ENCODE measurements at regions not wholly inside any gene's neighbourhood (a gene's known extent, or its start where the extent isn't known, plus 50 kb on each side); places are given as distances from the start of the nearest gene placed in this dataset.
"Not testable (repeated sequence)": the region's sequence is repeated elsewhere in the genome, so short reads cannot be mapped to it uniquely, and the experiment has no call there.

- Histone ChIP-seq H3K4me3 (ENCODE audit: low read length in 2 of 2) (no peak overlapping the region), H3K9me3 (ENCODE audit: control insufficient read depth, low read length) (no peaks in the 10 kb centered on the region), H3K27me3 (ENCODE audit: control insufficient read depth in 1 of 2, insufficient read depth in 2 of 2, low read length in 1 of 2) (no peaks in the 10 kb centered on the region), H3K4me1 (ENCODE audit: control insufficient read depth in 1 of 2, insufficient read depth in 2 of 2, low read length in 2 of 2) (no peaks in the 10 kb centered on the region), H3K27ac (ENCODE audit: low read depth in 1 of 2, low read length in 2 of 2) (no peak overlapping the region), H3K36me3 (ENCODE audit: control insufficient read depth in 1 of 2, insufficient read depth in 2 of 2, low read length in 1 of 2) (no peaks in the 10 kb centered on the region)
- intact Hi-C loops (cut with DNase I) = no loop called here
- 56 to 61% methylated on average over 3 of the region's 3 CpGs for WGBS, 2 donors
- ATAC-seq (ENCODE audit: low FRiP score) (no peak), DNase-seq (no peak)
Measured at GRCh38 chr12:25412735-25413134, 140.3 kb downstream of the LMNTD1 start.

- H3K4me3 ChIP-seq (ENCODE audit: low read length in 2 of 2) = no peak overlapping the region
- ATAC-seq (ENCODE audit: low FRiP score) (no peak), DNase-seq (no peak)
- no peaks in the 10 kb centered on the region for H3K4me1 ChIP-seq (ENCODE audit: control insufficient read depth in 1 of 2, insufficient read depth in 2 of 2, low read length in 2 of 2)
- no peaks in the 10 kb centered on the region for H3K27me3 ChIP-seq (ENCODE audit: control insufficient read depth in 1 of 2, insufficient read depth in 2 of 2, low read length in 1 of 2)
- no peaks in the 10 kb centered on the region for H3K9me3 ChIP-seq (ENCODE audit: control insufficient read depth, low read length)
- no peak overlapping the region for H3K27ac ChIP-seq (ENCODE audit: low read depth in 1 of 2, low read length in 2 of 2)
- H3K36me3 ChIP-seq (ENCODE audit: control insufficient read depth in 1 of 2, insufficient read depth in 2 of 2, low read length in 1 of 2) = no peaks in the 10 kb centered on the region
- 75 to 76% methylated on average over 5 of the region's 5 CpGs for WGBS, 2 donors
- intact Hi-C loops (cut with DNase I) = no loop called here
Measured at GRCh38 chr12:25404955-25405354, 148.1 kb downstream of the LMNTD1 start.

- intact Hi-C loops (cut with DNase I) = no loop called here
- WGBS, 2 donors = 90 to 93% methylated on average over 3 of the region's 3 CpGs
- Histone ChIP-seq H3K4me1 (ENCODE audit: control insufficient read depth in 1 of 2, insufficient read depth in 2 of 2, low read length in 2 of 2) (no peaks in the 10 kb centered on the region), H3K9me3 (ENCODE audit: control insufficient read depth, low read length) (no peaks in the 10 kb centered on the region), H3K36me3 (ENCODE audit: control insufficient read depth in 1 of 2, insufficient read depth in 2 of 2, low read length in 1 of 2) (no peaks in the 10 kb centered on the region), H3K4me3 (ENCODE audit: low read length in 2 of 2) (no peak overlapping the region), H3K27ac (ENCODE audit: low read depth in 1 of 2, low read length in 2 of 2) (no peak overlapping the region), H3K27me3 (ENCODE audit: control insufficient read depth in 1 of 2, insufficient read depth in 2 of 2, low read length in 1 of 2) (no peaks in the 10 kb centered on the region)
- no peak for ATAC-seq (ENCODE audit: low FRiP score)
- no peak for DNase-seq
Measured at GRCh38 chr12:25401547-25402345, 151.0 kb upstream of the KRAS start.

- Histone ChIP-seq H3K27me3 (ENCODE audit: control insufficient read depth in 1 of 2, insufficient read depth in 2 of 2, low read length in 1 of 2) (no peaks in the 10 kb centered on the region), H3K36me3 (ENCODE audit: control insufficient read depth in 1 of 2, insufficient read depth in 2 of 2, low read length in 1 of 2) (no peaks in the 10 kb centered on the region), H3K4me1 (ENCODE audit: control insufficient read depth in 1 of 2, insufficient read depth in 2 of 2, low read length in 2 of 2) (no peaks in the 10 kb centered on the region), H3K4me3 (ENCODE audit: low read length in 2 of 2) (no peak overlapping the region), H3K27ac (ENCODE audit: low read depth in 1 of 2, low read length in 2 of 2) (no peak overlapping the region), H3K9me3 (ENCODE audit: control insufficient read depth, low read length) (no peaks in the 10 kb centered on the region)
- intact Hi-C loops (cut with DNase I) = no loop called here
- ATAC-seq (ENCODE audit: low FRiP score) (no peak), DNase-seq (no peak)
- 87 to 88% methylated on average over 6 of the region's 6 CpGs for WGBS, 2 donors
Measured at GRCh38 chr12:25397001-25397400, 146.3 kb upstream of the KRAS start.

GRCh38 chr12:25395227-25395626, 144.5 kb upstream of the KRAS start:
- ATAC-seq (ENCODE audit: low FRiP score) (no peak), DNase-seq (no peak)
- H3K27me3 ChIP-seq (ENCODE audit: control insufficient read depth in 1 of 2, insufficient read depth in 2 of 2, low read length in 1 of 2) = no peaks in the 10 kb centered on the region
- no peaks in the 10 kb centered on the region for H3K4me1 ChIP-seq (ENCODE audit: control insufficient read depth in 1 of 2, insufficient read depth in 2 of 2, low read length in 2 of 2)
- H3K9me3 ChIP-seq (ENCODE audit: control insufficient read depth, low read length) = no peaks in the 10 kb centered on the region
- H3K27ac ChIP-seq (ENCODE audit: low read depth in 1 of 2, low read length in 2 of 2) = no peak overlapping the region
- intact Hi-C loops (cut with DNase I) = no loop called here
- no peak overlapping the region for H3K4me3 ChIP-seq (ENCODE audit: low read length in 2 of 2)
- WGBS, 2 donors = 48 to 87% methylated on average over 1 of the region's 1 CpG
- H3K36me3 ChIP-seq (ENCODE audit: control insufficient read depth in 1 of 2, insufficient read depth in 2 of 2, low read length in 1 of 2) = no peaks in the 10 kb centered on the region

- H3K36me3 ChIP-seq (ENCODE audit: control insufficient read depth in 1 of 2, insufficient read depth in 2 of 2, low read length in 1 of 2); ATAC-seq (ENCODE audit: low FRiP score); H3K4me3 ChIP-seq (ENCODE audit: low read length in 2 of 2); H3K27me3 ChIP-seq (ENCODE audit: control insufficient read depth in 1 of 2, insufficient read depth in 2 of 2, low read length in 1 of 2); intact Hi-C loops (cut with DNase I); H3K9me3 ChIP-seq (ENCODE audit: control insufficient read depth, low read length); H3K4me1 ChIP-seq (ENCODE audit: control insufficient read depth in 1 of 2, insufficient read depth in 2 of 2, low read length in 2 of 2); DNase-seq; H3K27ac ChIP-seq (ENCODE audit: low read depth in 1 of 2, low read length in 2 of 2): not testable (repeated sequence)
- 67 to 71% methylated on average over 4 of the region's 4 CpGs for WGBS, 2 donors
Measured at GRCh38 chr12:25394775-25395174, 144.0 kb upstream of the KRAS start.

- WGBS, 2 donors = 84 to 89% methylated on average over 9 of the region's 9 CpGs
- no peak overlapping the region for H3K27ac ChIP-seq (ENCODE audit: low read depth in 1 of 2, low read length in 2 of 2)
Measured at GRCh38 chr12:25394025-25394424, 143.3 kb upstream of the KRAS start.

GRCh38 chr12:25391346-25391745, 140.6 kb upstream of the KRAS start:
- ATAC-seq (ENCODE audit: low FRiP score); H3K36me3 ChIP-seq (ENCODE audit: control insufficient read depth in 1 of 2, insufficient read depth in 2 of 2, low read length in 1 of 2); H3K27ac ChIP-seq (ENCODE audit: low read depth in 1 of 2, low read length in 2 of 2); H3K4me1 ChIP-seq (ENCODE audit: control insufficient read depth in 1 of 2, insufficient read depth in 2 of 2, low read length in 2 of 2); DNase-seq; H3K4me3 ChIP-seq (ENCODE audit: low read length in 2 of 2); H3K27me3 ChIP-seq (ENCODE audit: control insufficient read depth in 1 of 2, insufficient read depth in 2 of 2, low read length in 1 of 2); H3K9me3 ChIP-seq (ENCODE audit: control insufficient read depth, low read length); intact Hi-C loops (cut with DNase I): not testable (repeated sequence)
- WGBS, 2 donors = 97% methylated on average over 18 to 25 of the region's 25 CpGs

More at GRCh38 chr12:25394025-25394424, 143.3 kb upstream of the KRAS start:
- no peaks in the 10 kb centered on the region for H3K9me3 ChIP-seq (ENCODE audit: control insufficient read depth, low read length)
- intact Hi-C loops (cut with DNase I) = no loop called here
- no peaks in the 10 kb centered on the region for H3K36me3 ChIP-seq (ENCODE audit: control insufficient read depth in 1 of 2, insufficient read depth in 2 of 2, low read length in 1 of 2)
- ATAC-seq (ENCODE audit: low FRiP score) = no peak
- no peak overlapping the region for H3K4me3 ChIP-seq (ENCODE audit: low read length in 2 of 2)
- H3K4me1 ChIP-seq (ENCODE audit: control insufficient read depth in 1 of 2, insufficient read depth in 2 of 2, low read length in 2 of 2) = no peaks in the 10 kb centered on the region
- no peaks in the 10 kb centered on the region for H3K27me3 ChIP-seq (ENCODE audit: control insufficient read depth in 1 of 2, insufficient read depth in 2 of 2, low read length in 1 of 2)
- DNase-seq = no peak

GRCh38 chr12:25388183-25388582, 137.5 kb upstream of the KRAS start:
- H3K36me3 ChIP-seq (ENCODE audit: control insufficient read depth in 1 of 2, insufficient read depth in 2 of 2, low read length in 1 of 2) = no peaks in the 10 kb centered on the region
- H3K27ac ChIP-seq (ENCODE audit: low read depth in 1 of 2, low read length in 2 of 2) = no peak overlapping the region
- intact Hi-C loops (cut with DNase I) = no loop called here
- H3K4me3 ChIP-seq (ENCODE audit: low read length in 2 of 2) = no peak overlapping the region
- no peaks in the 10 kb centered on the region for H3K4me1 ChIP-seq (ENCODE audit: control insufficient read depth in 1 of 2, insufficient read depth in 2 of 2, low read length in 2 of 2)
- DNase-seq (no peak), ATAC-seq (ENCODE audit: low FRiP score) (no peak)
- H3K27me3 ChIP-seq (ENCODE audit: control insufficient read depth in 1 of 2, insufficient read depth in 2 of 2, low read length in 1 of 2) = no peaks in the 10 kb centered on the region
- no peaks in the 10 kb centered on the region for H3K9me3 ChIP-seq (ENCODE audit: control insufficient read depth, low read length)
- WGBS, 2 donors = 70 to 73% methylated on average over 5 of the region's 5 CpGs

Measured in aorta (tissue), 5 donors.